Calu3 (cell line): ENCODE measurements at regions not wholly inside any gene's neighbourhood (a gene's known extent, or its start where the extent isn't known, plus 50 kb on each side); places are given as distances from the start of the nearest gene placed in this dataset.
A peak's percentile ranks its signal among the peaks of the same experiment; 100 is the strongest.

Experiments
- BruUV-seq: library from RNA; stranded (reverse); fragments of 400-500 nt; replicated peaks from 2 replicates; lab custom pipeline; 2021; lab: Mats Ljungman, UMichigan
- CTCF ChIA-PET: fragments of 300-600 bp; sonication (Branson Sonifier 250); formaldehyde crosslinking; loops from one replicate; lab custom pipeline; 2022; ENCODE audit warnings: antibody characterized with exemption; lab: Charles Lee
- DNase-seq: peaks from one replicate; pipeline ENCODE4 v3.0.0; 2022
- H3K27ac Mint-ChIP-seq: one replicate; pipeline ENCODE4 v1.8.0; 2022; ENCODE audit warnings: mixed read lengths; ENCODE audit not compliant: unreplicated experiment
- H3K27me3 Mint-ChIP-seq: one replicate; pipeline ENCODE4 v1.8.0; 2022; ENCODE audit warnings: mixed read lengths; ENCODE audit not compliant: unreplicated experiment
- H3K36me3 Mint-ChIP-seq: one replicate; pipeline ENCODE4 v1.8.0; 2022; ENCODE audit warnings: mild to moderate bottlenecking, moderate library complexity, mixed read lengths; ENCODE audit not compliant: insufficient read depth, unreplicated experiment
- H3K4me1 Mint-ChIP-seq: one replicate; pipeline ENCODE4 v1.8.0; 2022; ENCODE audit warnings: mild to moderate bottlenecking, low read depth, mixed read lengths; ENCODE audit not compliant: unreplicated experiment
- H3K4me3 Mint-ChIP-seq: one replicate; pipeline ENCODE4 v1.8.0; 2022; ENCODE audit warnings: mild to moderate bottlenecking, low read depth, moderate library complexity, mixed read lengths; ENCODE audit not compliant: unreplicated experiment
- H3K9me3 Mint-ChIP-seq: one replicate; pipeline ENCODE4 v1.8.0; 2022; ENCODE audit warnings: low read depth, mixed read lengths; ENCODE audit not compliant: unreplicated experiment
- CTCF ChIP-seq: fragments of 200-600 bp; IDR thresholded peaks from one replicate; pipeline ENCODE4 v1.8.0; 2022; ENCODE audit warnings: antibody characterized with exemption; ENCODE audit not compliant: unreplicated experiment
- intact Hi-C: fragments of 100-400 bp; cut with micrococcal nuclease; formaldehyde crosslinking; loops from one replicate; pipeline ENCODE4 v1.10.0; 2022; ENCODE audit not compliant: unreplicated experiment

- Mint-ChIP-seq H3K27ac (no peak overlapping the region), H3K4me3 (no peak overlapping the region), H3K9me3 (peaks cover 7% of the 10 kb centered on the region), H3K4me1 (peaks cover 26% of the 10 kb centered on the region), H3K36me3 (peaks cover 6% of the 10 kb centered on the region), H3K27me3 (no peaks in the 10 kb centered on the region)
- intact Hi-C loops, result no loop called here
- CTCF ChIA-PET, result no interaction called here
- no TSS peak for BruUV-seq
- no peak for DNase-seq
- TF ChIP-seq CTCF, result no peak
Measured at GRCh38 chr9:107214381-107214780, 68.7 kb upstream of the RAD23B start.

GRCh38 chr9:107214915-107215314, 68.2 kb upstream of the RAD23B start:
- CTCF ChIA-PET, result no interaction called here
- Mint-ChIP-seq H3K27me3 (no peaks in the 10 kb centered on the region), H3K27ac (no peak overlapping the region), H3K4me1 (peaks cover 26% of the 10 kb centered on the region), H3K9me3 (peaks cover 7% of the 10 kb centered on the region), H3K4me3 (no peak overlapping the region), H3K36me3 (peaks cover 6% of the 10 kb centered on the region)
- no peak for TF ChIP-seq CTCF
- BruUV-seq, result no TSS peak
- intact Hi-C loops, result no loop called here
- DNase-seq, result no peak

GRCh38 chr9:107215381-107215780, 67.7 kb upstream of the RAD23B start:
- intact Hi-C loops, result no loop called here
- Mint-ChIP-seq H3K4me1 (peaks cover 26% of the 10 kb centered on the region), H3K27me3 (no peaks in the 10 kb centered on the region), H3K27ac (no peak overlapping the region), H3K36me3 (peaks cover 6% of the 10 kb centered on the region), H3K9me3 (peaks cover 7% of the 10 kb centered on the region), H3K4me3 (no peak overlapping the region)
- no TSS peak for BruUV-seq
- TF ChIP-seq CTCF, result no peak
- CTCF ChIA-PET, result no interaction called here
- peak; percentile 9 for DNase-seq

- Mint-ChIP-seq H3K36me3 (peaks cover 6% of the 10 kb centered on the region), H3K4me3 (no peak overlapping the region), H3K27me3 (no peaks in the 10 kb centered on the region), H3K9me3 (peaks cover 7% of the 10 kb centered on the region), H3K27ac (no peak overlapping the region), H3K4me1 (peaks cover 26% of the 10 kb centered on the region)
- CTCF ChIA-PET, result no interaction called here
- TF ChIP-seq CTCF, result no peak
- intact Hi-C loops, result no loop called here
- no peak for DNase-seq
- BruUV-seq, result no TSS peak
Measured at GRCh38 chr9:107216329-107216728, 66.8 kb upstream of the RAD23B start.
